Stimulated activated CD4-positive, alpha-beta T cell treated with anti-CD3 and anti-CD28 coated beads, Interleukin-1b, Interleukin-23, amount 100 ng/mL, for 4 hours (primary cell): ENCODE measurements at regions not wholly inside any gene's neighbourhood (a gene's known extent, or its start where the extent isn't known, plus 50 kb on each side); places are given as distances from the start of the nearest gene placed in this dataset.
"Not testable (repeated sequence)": the region's sequence is repeated elsewhere in the genome, so short reads cannot be mapped to it uniquely, and the experiment has no call there.

Experiments
- DNase-seq, 2 donors: peaks; one replicate each; pipeline ENCODE4 v3.0.0-alpha.2; 2020; ENCODE audit warnings: low read depth in 2 of 2

- DNase-seq, result not testable (repeated sequence)
These were observed 137.7 kb downstream of the CRLF3 start for GRCh38 chr17:30686538-30687479.

GRCh38 chr17:30682280-30682679, 142.2 kb downstream of the CRLF3 start:
- not testable (repeated sequence) for DNase-seq

- not testable (repeated sequence) for DNase-seq
These were observed 143.8 kb downstream of the CRLF3 start for GRCh38 chr17:30680681-30681080.

- no peak for DNase-seq
These were observed 146.8 kb downstream of the CRLF3 start for GRCh38 chr17:30677550-30678249.

- DNase-seq, result not testable (repeated sequence)
These were observed 148.6 kb downstream of the CRLF3 start for GRCh38 chr17:30675777-30676492.

- not testable (repeated sequence) for DNase-seq
These were observed 155.3 kb downstream of the CRLF3 start for GRCh38 chr17:30669217-30669649.

- not testable (repeated sequence) for DNase-seq
These were observed 155.9 kb downstream of the CRLF3 start for GRCh38 chr17:30668360-30669181.

- not testable (repeated sequence) for DNase-seq
These were observed 156.7 kb downstream of the CRLF3 start for GRCh38 chr17:30667657-30668359.

GRCh38 chr17:30666838-30667656, 157.4 kb downstream of the CRLF3 start:
- DNase-seq, result not testable (repeated sequence)

GRCh38 chr17:30663727-30664455, 160.6 kb downstream of the CRLF3 start:
- not testable (repeated sequence) for DNase-seq

GRCh38 chr17:30657148-30657547, 167.3 kb downstream of the CRLF3 start:
- not testable (repeated sequence) for DNase-seq

GRCh38 chr17:30653038-30653437, 171.5 kb downstream of the CRLF3 start:
- DNase-seq, result not testable (repeated sequence)

- DNase-seq, result not testable (repeated sequence)
These were observed 172.9 kb downstream of the GOSR1 start for GRCh38 chr17:30650149-30650548.

- DNase-seq, result not testable (repeated sequence)
These were observed 170.9 kb downstream of the GOSR1 start for GRCh38 chr17:30648015-30648620.

- not testable (repeated sequence) for DNase-seq
These were observed 168.7 kb downstream of the GOSR1 start for GRCh38 chr17:30645875-30646274.

- DNase-seq, result not testable (repeated sequence)
These were observed 167.5 kb downstream of the GOSR1 start for GRCh38 chr17:30644713-30645112.

- not testable (repeated sequence) for DNase-seq
These were observed 167.1 kb downstream of the GOSR1 start for GRCh38 chr17:30644287-30644686.

GRCh38 chr17:30641428-30641827, 164.2 kb downstream of the GOSR1 start:
- DNase-seq, result not testable (repeated sequence)
